Bronchial epithelial cell (primary cell): ENCODE measurements at regions not wholly inside any gene's neighbourhood (a gene's known extent, or its start where the extent isn't known, plus 50 kb on each side); places are given as distances from the start of the nearest gene placed in this dataset.

Experiments
- DNase-seq: peaks from one replicate; pipeline ENCODE4 v3.0.0-alpha.2; 2010; ENCODE audit warnings: low read depth
- FAIRE-seq: peaks from 2 replicates; lab custom pipeline; 2011; peaks lifted over from hg19 to GRCh38; lab: Jason Lieb, UNC
- H3K27me3 ChIP-seq: 2 replicates; pipeline ENCODE4 v1.5.1; 2011; ENCODE audit warnings: low read length; ENCODE audit not compliant: control insufficient read depth, insufficient read depth
- H3K36me3 ChIP-seq: 2 replicates; pipeline ENCODE4 v1.5.1; 2011; ENCODE audit warnings: low read length; ENCODE audit not compliant: control insufficient read depth, insufficient read depth
- H3K4me3 ChIP-seq: 2 replicates; pipeline ENCODE4 v1.5.1; 2011; ENCODE audit warnings: mild to moderate bottlenecking, low read depth, low read length, control low read depth
- TF ChIP-seq, protein P1 (sequence below): IDR thresholded peaks from 2 replicates; pipeline ENCODE4 v1.5.1; 2011; ENCODE audit warnings: mild to moderate bottlenecking, moderate library complexity, low read length, control low read depth, inconsistent platforms; ENCODE audit not compliant: insufficient read depth, severe bottlenecking

DNA sequence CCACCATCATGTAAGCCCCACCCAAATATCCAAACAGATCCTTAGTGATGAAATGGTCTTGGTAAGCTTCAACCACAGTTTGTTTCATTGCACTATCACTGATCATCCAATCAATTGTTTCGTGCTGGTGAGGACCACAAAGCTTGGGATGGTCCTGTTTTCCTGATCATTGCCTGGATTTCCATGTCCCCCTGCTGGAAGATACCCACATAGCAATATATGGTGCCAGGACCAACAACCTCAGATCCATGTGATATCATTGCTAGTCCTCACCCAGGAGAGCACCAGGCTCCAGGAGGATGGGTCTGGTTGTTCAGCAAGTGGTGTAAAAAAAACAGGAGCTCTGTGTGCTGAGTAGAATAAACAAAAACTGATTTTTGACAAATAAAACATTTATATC lies 206.5 kb upstream of the SH3BP4 start:
- no peaks in the 10 kb centered on the region for H3K27me3 ChIP-seq
- H3K4me3 ChIP-seq: no peak overlapping the region
- TF ChIP-seq, protein P1, sequence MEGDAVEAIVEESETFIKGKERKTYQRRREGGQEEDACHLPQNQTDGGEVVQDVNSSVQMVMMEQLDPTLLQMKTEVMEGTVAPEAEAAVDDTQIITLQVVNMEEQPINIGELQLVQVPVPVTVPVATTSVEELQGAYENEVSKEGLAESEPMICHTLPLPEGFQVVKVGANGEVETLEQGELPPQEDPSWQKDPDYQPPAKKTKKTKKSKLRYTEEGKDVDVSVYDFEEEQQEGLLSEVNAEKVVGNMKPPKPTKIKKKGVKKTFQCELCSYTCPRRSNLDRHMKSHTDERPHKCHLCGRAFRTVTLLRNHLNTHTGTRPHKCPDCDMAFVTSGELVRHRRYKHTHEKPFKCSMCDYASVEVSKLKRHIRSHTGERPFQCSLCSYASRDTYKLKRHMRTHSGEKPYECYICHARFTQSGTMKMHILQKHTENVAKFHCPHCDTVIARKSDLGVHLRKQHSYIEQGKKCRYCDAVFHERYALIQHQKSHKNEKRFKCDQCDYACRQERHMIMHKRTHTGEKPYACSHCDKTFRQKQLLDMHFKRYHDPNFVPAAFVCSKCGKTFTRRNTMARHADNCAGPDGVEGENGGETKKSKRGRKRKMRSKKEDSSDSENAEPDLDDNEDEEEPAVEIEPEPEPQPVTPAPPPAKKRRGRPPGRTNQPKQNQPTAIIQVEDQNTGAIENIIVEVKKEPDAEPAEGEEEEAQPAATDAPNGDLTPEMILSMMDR: peak; percentile 6
- DNase-seq (no peak), FAIRE-seq (no peak)
- H3K36me3 ChIP-seq: no peaks in the 10 kb centered on the region

DNA sequence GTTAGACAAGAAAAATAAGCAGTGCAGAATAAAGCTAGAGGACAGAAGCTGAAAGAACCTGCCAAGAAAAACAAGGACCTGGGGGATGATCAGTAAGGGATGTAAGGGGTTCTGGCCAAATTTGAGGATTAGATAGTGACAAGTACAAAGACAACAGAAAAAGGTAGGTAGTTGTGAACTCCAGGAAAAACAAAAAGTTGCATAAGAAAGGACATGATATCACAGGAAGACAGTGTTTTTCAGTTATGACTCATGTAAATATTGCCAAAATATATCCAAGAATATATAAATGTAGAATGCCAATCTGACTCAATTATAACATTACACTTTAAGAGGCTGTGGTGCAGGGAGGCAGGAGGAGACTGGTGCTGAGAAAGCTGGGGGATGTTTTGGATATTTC lies 209.8 kb upstream of the SH3BP4 start:
- no peak for FAIRE-seq
- TF ChIP-seq, protein P1: no peak
- no peak overlapping the region for H3K4me3 ChIP-seq
- no peaks in the 10 kb centered on the region for H3K27me3 ChIP-seq
- H3K36me3 ChIP-seq: no peaks in the 10 kb centered on the region
- peak; percentile 51 for DNase-seq

- DNase-seq: no peak
- FAIRE-seq: no peak
- H3K36me3 ChIP-seq: no peaks in the 10 kb centered on the region
- H3K27me3 ChIP-seq: no peaks in the 10 kb centered on the region
- no peak overlapping the region for H3K4me3 ChIP-seq
- TF ChIP-seq, protein P1: no peak
These were observed 212.8 kb upstream of the SH3BP4 start for GRCh38 chr2:234739061-234739460.

GRCh38 chr2:234735829-234736228 lies 216.0 kb upstream of the SH3BP4 start:
- no peak overlapping the region for H3K4me3 ChIP-seq
- H3K36me3 ChIP-seq: no peaks in the 10 kb centered on the region
- FAIRE-seq: no peak
- TF ChIP-seq, protein P1: no peak
- H3K27me3 ChIP-seq: no peaks in the 10 kb centered on the region
- DNase-seq: no peak

DNA sequence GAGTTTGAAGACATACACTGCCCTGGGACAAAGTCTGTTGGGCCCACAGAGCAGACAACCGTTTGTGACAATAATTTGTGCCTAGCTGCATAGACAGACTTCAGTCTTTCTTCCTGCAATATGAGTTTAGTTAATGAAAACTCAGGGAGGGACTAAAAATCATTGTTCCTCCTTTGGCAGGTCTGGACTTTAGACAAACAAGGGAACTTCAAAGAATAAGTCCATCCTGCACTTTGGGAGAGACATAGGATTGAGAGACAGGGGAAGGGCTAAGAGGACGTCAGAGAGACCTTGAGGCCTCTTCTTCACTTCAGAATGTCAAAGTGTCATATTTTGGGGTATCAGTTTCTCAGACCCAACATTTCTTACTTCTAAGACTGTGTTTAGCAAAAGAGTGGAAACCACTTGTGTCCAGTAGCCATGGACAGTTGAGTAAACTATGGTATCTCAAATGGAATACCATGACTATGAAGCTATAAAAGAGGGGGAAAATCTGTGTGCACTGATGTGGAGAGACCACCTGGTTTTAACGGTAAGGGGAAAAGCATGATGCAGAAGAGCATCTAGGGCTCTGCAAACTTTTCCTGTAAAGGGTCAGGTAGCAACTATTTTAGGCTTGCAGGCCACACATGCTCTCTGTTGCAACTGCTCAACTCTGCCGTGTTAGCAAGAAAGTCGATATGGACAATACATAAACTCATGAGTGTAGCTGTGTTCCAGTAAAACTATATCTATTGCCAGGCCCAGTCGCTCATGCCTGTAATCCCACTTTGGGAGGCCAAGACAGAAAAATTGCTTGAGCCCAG lies 217.8 kb upstream of the SH3BP4 start:
- Histone ChIP-seq H3K36me3 (no peaks in the 10 kb centered on the region), H3K4me3 (no peak overlapping the region), H3K27me3 (no peaks in the 10 kb centered on the region)
- no peak for DNase-seq
- FAIRE-seq: no peak
- TF ChIP-seq, protein P1: no peak

DNA sequence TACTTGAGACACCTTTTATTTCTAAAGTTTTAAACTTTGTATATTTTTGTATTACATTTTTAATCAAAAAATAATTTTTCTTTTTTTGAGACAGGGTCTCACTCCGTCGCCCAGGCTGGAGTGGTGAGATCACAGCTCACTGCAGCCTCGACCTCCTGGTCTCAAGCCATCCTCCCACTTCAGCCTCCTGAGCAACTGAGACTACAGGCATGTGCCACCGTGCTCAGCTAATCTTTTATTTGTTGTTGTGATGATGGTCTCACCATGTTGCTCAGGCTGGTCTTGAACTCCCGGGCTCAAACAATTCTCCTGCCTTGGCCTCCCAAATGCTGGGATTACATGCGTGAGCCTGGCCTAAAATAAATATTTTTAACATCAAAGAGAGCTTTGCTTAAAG lies 218.7 kb upstream of the SH3BP4 start:
- H3K4me3 ChIP-seq: no peak overlapping the region
- no peaks in the 10 kb centered on the region for H3K27me3 ChIP-seq
- TF ChIP-seq, protein P1: no peak
- no peak for FAIRE-seq
- H3K36me3 ChIP-seq: no peaks in the 10 kb centered on the region
- no peak for DNase-seq
